Stomach (tissue), 8 donors: ENCODE measurements at regions not wholly inside any gene's neighbourhood (a gene's known extent, or its start where the extent isn't known, plus 50 kb on each side); places are given as distances from the start of the nearest gene placed in this dataset.

Experiments used
- DNase-seq, 2 donors: peaks; one replicate each; pipeline versions ENCODE4 v3.0.0 to v3.0.0-alpha.2; 2013 to 2019
- H3K27ac ChIP-seq, 5 donors: fragments of 200-600 bp in 4 of 5; sonication (generic) in 4 of 5; one replicate each; pipeline ENCODE4 v1.5.1; 2013 to 2019; ENCODE audit warnings: mild to moderate bottlenecking in 1 of 5, moderate library complexity in 1 of 5
- H3K27me3 ChIP-seq, 3 donors: fragments of 200-600 bp; sonication (generic); one replicate each; pipeline ENCODE4 v1.5.1; 2017 to 2019; ENCODE audit warnings: mixed run types in 1 of 3
- H3K36me3 ChIP-seq, 4 donors: fragments of 200-600 bp; sonication (generic); 1 replicate in 3 of 4; 2 replicates in 1 of 4; pipeline ENCODE4 v1.5.1; 2016 to 2019
- H3K4me1 ChIP-seq, 4 donors: fragments of 200-600 bp; sonication (generic); one replicate each; pipeline ENCODE4 v1.5.1; 2016 to 2019
- H3K4me3 ChIP-seq, 4 donors: fragments of 200-600 bp; sonication (generic) in 3 of 4; one replicate each; pipeline ENCODE4 v1.5.1; 2016 to 2019; ENCODE audit warnings: mild to moderate bottlenecking in 1 of 4
- H3K9me3 ChIP-seq, 4 donors: fragments of 200-600 bp; sonication (generic); one replicate each; pipeline ENCODE4 v1.5.1; 2016 to 2019
- EP300 ChIP-seq: sonication (generic); formaldehyde crosslinking; IDR thresholded peaks from one replicate; pipeline ENCODE4 v1.6.1; 2017; ENCODE audit warnings: antibody characterized with exemption
- POLR2A ChIP-seq, 4 donors: fragments of 450-650 bp; IDR thresholded peaks; one replicate each; pipeline ENCODE4 v1.6.1; 2016; ENCODE audit warnings: antibody characterized with exemption in 4 of 4, control low read depth in 2 of 4, mild to moderate bottlenecking in 1 of 4, moderate library complexity in 1 of 4
- POLR2AphosphoS5 ChIP-seq, 3 donors: sonication (generic); formaldehyde crosslinking; IDR thresholded peaks; one replicate each; pipeline ENCODE4 v1.6.1; 2016; ENCODE audit warnings: antibody characterized with exemption in 3 of 3
- WGBS, 5 donors: extraction: QIAGEN DNeasy Blood & Tissue Kit in 3 of 5; methylation state at CpG; one replicate each; pipeline versions ENCODE4 v1.1.5 to v1.1.7; 2013 to 2018; 5-methylcytosine and 5-hydroxymethylcytosine counted together
- intact Hi-C: fragments of 100-400 bp; cut with DNase I; formaldehyde crosslinking; loops from one replicate; pipeline ENCODE4 v1.15.1; 2023; ENCODE audit warnings: low total_unique reads
- TF ChIP-seq, protein P1 (sequence below), 7 experiments: fragments of 450-650 bp in 4 of 7; fragments of 200-600 bp in 3 of 7; sonication (generic) in 3 of 7; IDR thresholded peaks; one replicate each; pipeline ENCODE4 v1.5.1; 2016 to 2019; ENCODE audit warnings: antibody characterized with exemption in 7 of 7, control low read depth in 2 of 7, mild to moderate bottlenecking in 1 of 7
- donor health status: healthy with polysubstance abuse.
- donor health status: Bipolar disorder and iron deficiency.
- donor health status: healthy.

DNA sequence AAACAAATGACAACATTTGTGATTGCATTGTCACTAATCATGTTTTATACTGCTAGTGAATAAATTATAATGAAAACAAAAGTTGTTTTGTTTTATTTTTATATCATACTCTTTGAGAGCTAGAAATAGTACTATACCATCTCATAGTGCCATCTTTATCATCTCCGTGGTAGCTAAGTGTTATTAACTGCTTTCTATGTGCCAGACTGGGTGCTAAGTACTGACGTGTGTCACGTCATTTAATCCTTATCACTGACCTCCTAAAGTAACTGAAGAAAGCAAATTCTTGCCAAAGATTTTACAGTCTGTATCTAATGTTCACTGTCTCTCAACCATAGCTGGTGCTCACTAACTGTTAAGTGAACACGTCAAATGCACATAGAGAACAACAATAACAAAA is 99.5 kb upstream of the CNTN3 start:
- 70 to 75% (median 72%) methylated on average over 4 of the region's 4 CpGs for WGBS, 5 donors
- intact Hi-C loops = no loop called here

DNA sequence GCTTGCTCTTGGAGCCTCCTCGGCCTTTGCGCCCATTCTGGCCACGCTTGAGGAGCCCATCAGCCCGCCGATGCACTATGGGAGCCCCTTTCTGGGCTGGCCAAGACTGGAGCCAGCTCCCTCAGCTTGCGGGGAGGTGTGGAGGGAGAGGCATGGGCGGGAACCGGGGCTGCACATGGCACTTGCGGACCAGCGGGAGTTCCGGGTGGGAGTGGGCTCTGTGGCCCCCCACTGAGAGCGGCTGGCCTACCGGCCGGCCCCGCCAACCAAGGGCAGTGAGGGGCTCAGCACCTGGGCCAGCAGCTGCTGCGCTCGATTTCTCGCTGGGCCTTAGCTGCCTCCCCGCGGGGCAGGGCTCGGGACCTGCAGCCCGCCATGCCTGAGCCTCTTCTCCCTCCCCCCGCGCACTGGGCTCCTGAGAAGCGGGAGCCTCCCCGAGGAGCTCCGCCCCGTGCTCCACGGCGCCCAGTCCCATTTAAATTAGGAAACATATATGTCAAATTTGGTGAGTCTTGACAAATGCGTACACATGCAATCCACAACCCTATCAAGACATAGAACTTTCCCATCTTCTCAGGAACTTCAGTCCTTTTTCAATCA is 97.6 kb upstream of the CNTN3 start:
- no peaks in the 10 kb centered on the region for H3K36me3 ChIP-seq
- no peaks in the 10 kb centered on the region for H3K4me1 ChIP-seq
- intact Hi-C loops = no loop called here
- WGBS, 5 donors = 90 to 96% (median 93%) methylated on average over 24 to 31 of the region's 31 CpGs
- no peak for DNase-seq
- no peak overlapping the region for H3K27ac ChIP-seq
- H3K27me3 ChIP-seq = no peaks in the 10 kb centered on the region
- no peak overlapping the region for H3K4me3 ChIP-seq
- TF ChIP-seq EP300 = no peak
- no peak for TF ChIP-seq POLR2A (IDR thresholded peaks at IDR 0.05)
- TF ChIP-seq, protein P1, sequence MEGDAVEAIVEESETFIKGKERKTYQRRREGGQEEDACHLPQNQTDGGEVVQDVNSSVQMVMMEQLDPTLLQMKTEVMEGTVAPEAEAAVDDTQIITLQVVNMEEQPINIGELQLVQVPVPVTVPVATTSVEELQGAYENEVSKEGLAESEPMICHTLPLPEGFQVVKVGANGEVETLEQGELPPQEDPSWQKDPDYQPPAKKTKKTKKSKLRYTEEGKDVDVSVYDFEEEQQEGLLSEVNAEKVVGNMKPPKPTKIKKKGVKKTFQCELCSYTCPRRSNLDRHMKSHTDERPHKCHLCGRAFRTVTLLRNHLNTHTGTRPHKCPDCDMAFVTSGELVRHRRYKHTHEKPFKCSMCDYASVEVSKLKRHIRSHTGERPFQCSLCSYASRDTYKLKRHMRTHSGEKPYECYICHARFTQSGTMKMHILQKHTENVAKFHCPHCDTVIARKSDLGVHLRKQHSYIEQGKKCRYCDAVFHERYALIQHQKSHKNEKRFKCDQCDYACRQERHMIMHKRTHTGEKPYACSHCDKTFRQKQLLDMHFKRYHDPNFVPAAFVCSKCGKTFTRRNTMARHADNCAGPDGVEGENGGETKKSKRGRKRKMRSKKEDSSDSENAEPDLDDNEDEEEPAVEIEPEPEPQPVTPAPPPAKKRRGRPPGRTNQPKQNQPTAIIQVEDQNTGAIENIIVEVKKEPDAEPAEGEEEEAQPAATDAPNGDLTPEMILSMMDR (IDR thresholded peaks at IDR 0.05) = no peak
- TF ChIP-seq POLR2AphosphoS5 (IDR thresholded peaks at IDR 0.05) = no peak
- peaks cover 0 to 8% (median 6%) of the 10 kb centered on the region in 4 donors for H3K9me3 ChIP-seq

More for the DNA sequence above, 99.5 kb upstream of the CNTN3 start:
- no peak for DNase-seq
- no peak overlapping the region for H3K4me3 ChIP-seq
- no peaks in the 10 kb centered on the region for H3K27me3 ChIP-seq
- TF ChIP-seq, protein P1 (IDR thresholded peaks at IDR 0.05) = no peak
- TF ChIP-seq POLR2AphosphoS5 (IDR thresholded peaks at IDR 0.05) (no peak), POLR2A (IDR thresholded peaks at IDR 0.05) (no peak), EP300 (no peak)
- H3K36me3 ChIP-seq = no peaks in the 10 kb centered on the region
- H3K4me1 ChIP-seq = no peaks in the 10 kb centered on the region
- peaks cover 0 to 8% (median 6%) of the 10 kb centered on the region in 4 donors for H3K9me3 ChIP-seq
- H3K27ac ChIP-seq = no peak overlapping the region

DNA sequence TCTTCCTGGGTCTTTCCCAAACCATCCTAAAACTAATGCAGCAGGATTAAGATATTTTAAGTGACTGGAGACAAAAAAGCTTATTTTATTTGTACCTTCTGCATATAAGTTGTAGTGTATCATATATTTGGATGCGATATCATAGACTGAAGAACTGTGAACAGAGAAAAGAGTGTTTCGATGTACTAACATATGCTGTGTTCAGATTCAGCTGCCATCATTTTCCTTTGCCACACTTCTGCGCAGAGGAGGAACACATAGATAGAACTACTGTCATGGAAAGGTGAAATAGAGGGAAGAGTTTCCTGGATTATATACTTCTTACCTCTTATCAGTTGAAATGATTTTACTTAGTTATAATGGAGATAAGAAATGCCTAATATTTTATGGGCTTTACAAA is 95.5 kb upstream of the CNTN3 start:
- H3K9me3 ChIP-seq = peaks cover 0 to 8% (median 6%) of the 10 kb centered on the region in 4 donors
- H3K4me3 ChIP-seq = no peak overlapping the region
- no peak overlapping the region for H3K27ac ChIP-seq
- DNase-seq = no peak
- H3K4me1 ChIP-seq = no peaks in the 10 kb centered on the region
- intact Hi-C loops = no loop called here
- H3K27me3 ChIP-seq = no peaks in the 10 kb centered on the region
- no peaks in the 10 kb centered on the region for H3K36me3 ChIP-seq
- 91 to 97% (median 95%) methylated on average over 3 of the region's 3 CpGs for whole genome bisulfite sequencing, 5 donors
- TF ChIP-seq, protein P1 (IDR thresholded peaks at IDR 0.05) = no peak
- TF ChIP-seq POLR2AphosphoS5 (IDR thresholded peaks at IDR 0.05) (no peak), EP300 (no peak), POLR2A (IDR thresholded peaks at IDR 0.05) (no peak)

DNA sequence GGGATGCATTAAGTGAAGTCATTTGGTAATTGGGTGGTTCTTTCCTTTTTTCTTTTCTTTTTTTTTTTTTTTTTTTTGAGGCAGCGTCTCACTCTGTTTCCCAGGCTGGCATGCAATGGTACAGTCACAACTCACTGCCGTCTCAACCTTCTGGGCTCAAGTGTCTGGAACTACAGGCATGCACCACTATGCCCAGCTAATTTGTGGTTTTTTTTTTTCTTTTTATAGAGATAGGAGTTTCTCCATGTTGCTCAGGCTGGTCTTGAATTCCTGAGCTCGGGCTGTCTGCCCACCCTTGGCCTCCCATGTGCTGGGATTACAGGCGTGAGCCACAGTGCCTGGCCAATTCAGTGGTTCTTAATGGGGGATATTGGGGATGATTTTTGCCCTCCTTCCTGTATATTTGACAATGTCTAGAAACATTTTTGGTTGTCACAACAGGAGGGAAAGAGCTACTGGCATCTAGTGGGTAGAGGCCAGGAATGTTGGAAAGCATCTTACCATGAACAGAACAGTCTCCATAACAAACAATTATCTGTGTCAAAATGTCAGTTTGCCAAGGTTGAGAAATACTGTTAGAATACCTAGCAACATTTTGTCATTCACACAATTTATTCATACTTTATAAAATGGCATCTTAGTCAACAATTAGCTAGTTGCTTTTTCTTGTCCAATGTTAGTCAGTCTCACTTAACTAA is 79.4 kb upstream of the CNTN3 start:
- 80 to 87% (median 84%) methylated on average over 4 of the region's 4 CpGs for WGBS, 5 donors
- intact Hi-C loops = no loop called here
- TF ChIP-seq EP300 = no peak
- no peak for TF ChIP-seq POLR2AphosphoS5 (IDR thresholded peaks at IDR 0.05)
- TF ChIP-seq POLR2A (IDR thresholded peaks at IDR 0.05) = no peak
- TF ChIP-seq, protein P1 (IDR thresholded peaks at IDR 0.05) = no peak
- H3K4me3 ChIP-seq = no peak overlapping the region
- H3K4me1 ChIP-seq = no peaks in the 10 kb centered on the region
- no peak for DNase-seq
- no peak overlapping the region for H3K27ac ChIP-seq
- H3K27me3 ChIP-seq = no peaks in the 10 kb centered on the region
- no peaks in the 10 kb centered on the region for H3K36me3 ChIP-seq
- H3K9me3 ChIP-seq = no peaks in the 10 kb centered on the region
